ENCODE measurements at regions not wholly inside any gene's neighbourhood (a gene's known extent, or its start where the extent isn't known, plus 50 kb on each side); places are given as distances from the start of the nearest gene placed in this dataset.

GRCh38 chr9:759983-760736, 81.3 kb upstream of the DMRT1 start:
- TF ChIP-seq CTCF (conservative IDR thresholded peaks at IDR 0.05) (no peak), ZFX (IDR thresholded peaks at IDR 0.05) (no peak)

Measured in C4-2B (cell line).